ENCODE measurements at regions not wholly inside any gene's neighbourhood (a gene's known extent, or its start where the extent isn't known, plus 50 kb on each side); places are given as distances from the start of the nearest gene placed in this dataset.

DNA sequence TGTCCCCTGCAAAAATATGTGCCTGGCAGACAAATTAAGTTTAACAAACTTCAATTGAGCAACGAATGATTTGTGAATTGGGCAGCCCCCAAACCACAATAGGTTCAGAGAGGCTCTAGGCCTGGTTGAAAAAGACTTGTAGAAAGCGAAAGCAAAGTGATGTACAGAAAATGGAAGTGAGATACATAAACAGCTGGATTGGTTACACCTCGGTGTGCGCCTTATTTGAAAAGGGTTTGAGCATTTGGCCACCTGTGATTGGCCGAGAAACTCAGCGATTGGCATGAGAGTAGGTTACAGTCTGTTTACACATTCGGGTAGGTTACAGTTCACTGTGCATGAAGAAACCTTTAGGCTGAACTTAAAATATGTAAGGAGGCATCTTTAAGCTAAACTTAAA is 136.9 kb downstream of the CD83 start:
- no peak for DNase-seq (ENCODE audit: low read depth)

GRCh38 chr6:14255916-14256315 is 138.3 kb downstream of the CD83 start:
- DNase-seq (ENCODE audit: low read depth) = no peak

DNA sequence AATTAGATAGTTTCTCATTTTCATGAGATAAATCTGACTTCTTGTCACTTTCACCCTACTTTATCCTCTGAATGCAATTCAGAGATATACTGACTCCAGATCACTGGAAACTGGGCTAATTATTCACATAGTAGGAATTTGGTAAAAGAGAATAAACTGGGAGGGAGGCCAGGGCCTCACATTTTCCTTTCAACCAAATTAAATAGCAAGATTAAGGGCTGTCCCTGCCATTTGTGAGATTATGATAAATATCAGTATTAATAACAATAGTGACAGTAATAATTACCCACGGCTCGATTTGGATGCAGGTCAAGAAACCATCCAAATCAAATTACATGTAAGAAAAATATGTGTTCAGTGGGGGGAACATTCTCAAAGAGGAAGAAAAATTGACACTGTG is 140.5 kb downstream of the CD83 start:
- no peak for DNase-seq (ENCODE audit: low read depth)

DNA sequence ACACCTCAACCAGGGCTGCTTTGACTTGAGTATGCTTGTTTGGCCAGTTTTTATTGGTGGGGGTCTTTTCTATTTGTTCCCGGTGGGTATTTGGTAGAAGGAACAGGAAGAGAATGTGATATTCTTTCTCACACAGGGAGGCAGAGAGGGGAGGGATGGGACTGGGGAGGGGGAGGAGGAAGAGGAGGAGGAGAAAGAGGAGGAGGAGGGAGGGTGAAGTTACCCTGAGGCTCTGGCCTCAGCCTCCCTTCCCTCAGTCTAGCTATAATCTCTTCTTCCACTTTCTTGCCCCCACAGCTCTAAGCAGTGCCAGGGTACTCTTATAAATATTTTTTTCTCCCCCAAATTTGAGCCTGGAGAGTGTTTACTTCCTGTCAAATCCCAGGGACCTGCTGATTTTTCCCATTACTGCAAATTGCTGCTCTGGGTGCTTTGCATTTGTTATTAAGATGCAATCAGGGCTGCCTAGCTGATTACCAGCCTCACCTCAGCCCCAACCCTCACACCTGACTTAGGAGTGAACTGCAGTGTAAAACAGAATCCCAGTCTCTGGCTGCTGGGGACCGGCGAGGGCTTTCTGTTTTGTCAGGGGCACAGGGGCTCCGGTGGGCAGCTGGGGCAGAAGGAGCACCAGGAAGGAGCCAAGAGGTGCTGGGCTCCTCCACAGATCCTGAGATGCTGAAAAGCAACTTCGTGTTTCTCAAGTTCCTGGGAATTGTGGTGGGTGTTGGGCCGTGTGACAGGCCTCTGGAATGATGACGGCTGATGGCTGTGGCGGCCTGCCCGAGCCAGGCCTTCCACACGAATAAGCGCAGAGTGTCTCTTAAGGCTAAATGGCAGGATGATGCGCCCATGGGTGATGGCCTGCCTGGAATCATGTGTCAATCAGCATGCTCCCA is 141.4 kb downstream of the CD83 start:
- DNase-seq (ENCODE audit: low read depth) = no peak

DNA sequence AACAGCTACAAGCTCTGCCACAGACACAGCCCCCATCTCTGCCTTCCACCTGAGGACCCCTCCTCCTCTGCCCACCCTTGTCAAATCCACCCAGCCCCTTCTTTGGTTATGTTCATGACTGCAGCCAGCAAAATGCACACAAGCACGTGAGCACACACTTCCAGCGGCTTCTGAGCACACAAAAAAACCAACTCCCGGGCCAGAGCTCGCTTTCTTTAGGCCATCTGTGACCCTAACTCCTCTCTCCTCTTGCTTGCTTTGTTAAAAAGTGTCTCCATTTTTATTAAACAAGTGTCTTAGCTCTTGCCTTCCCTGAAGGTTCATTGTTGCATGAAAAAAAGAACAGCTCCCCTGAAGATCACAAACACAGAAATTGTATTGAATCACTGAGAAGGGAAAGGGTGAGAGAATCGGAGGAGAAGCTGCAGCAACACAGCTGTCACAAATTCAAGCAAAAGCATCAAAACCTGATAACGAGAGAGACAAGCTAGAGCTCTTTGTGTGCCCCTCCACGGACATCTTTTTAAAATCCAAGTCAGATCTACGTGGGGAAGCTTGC is 142.1 kb downstream of the CD83 start:
- no peak for DNase-seq (ENCODE audit: low read depth)

GRCh38 chr6:14260839-14261238 is 143.3 kb downstream of the CD83 start:
- no peak for DNase-seq (ENCODE audit: low read depth)

DNA sequence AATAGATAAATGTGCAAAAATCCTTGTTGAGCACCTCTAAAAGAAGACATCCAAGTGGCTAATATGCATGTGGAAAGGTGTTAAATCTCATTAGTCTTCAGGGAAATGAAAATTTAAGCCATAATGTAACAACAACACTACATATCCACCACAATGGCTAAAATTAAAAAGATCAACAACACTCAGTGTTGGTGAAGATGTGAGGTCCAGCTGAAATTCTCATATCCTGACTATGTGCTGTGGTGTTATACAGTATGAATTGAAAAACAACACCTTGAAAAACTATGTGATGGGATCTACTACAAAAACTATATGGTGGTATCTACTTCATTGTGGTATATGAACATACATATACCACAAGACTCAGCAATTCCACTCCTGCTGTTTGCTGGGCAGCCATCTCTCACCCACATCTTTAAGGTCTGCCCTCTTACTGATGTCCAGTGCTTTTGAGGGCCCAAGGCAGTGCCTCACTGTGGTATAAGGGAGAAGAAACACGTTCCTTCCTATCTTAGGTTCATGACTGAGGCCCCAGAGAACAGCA is 146.4 kb downstream of the CD83 start:
- DNase-seq (ENCODE audit: low read depth) = no peak

DNA sequence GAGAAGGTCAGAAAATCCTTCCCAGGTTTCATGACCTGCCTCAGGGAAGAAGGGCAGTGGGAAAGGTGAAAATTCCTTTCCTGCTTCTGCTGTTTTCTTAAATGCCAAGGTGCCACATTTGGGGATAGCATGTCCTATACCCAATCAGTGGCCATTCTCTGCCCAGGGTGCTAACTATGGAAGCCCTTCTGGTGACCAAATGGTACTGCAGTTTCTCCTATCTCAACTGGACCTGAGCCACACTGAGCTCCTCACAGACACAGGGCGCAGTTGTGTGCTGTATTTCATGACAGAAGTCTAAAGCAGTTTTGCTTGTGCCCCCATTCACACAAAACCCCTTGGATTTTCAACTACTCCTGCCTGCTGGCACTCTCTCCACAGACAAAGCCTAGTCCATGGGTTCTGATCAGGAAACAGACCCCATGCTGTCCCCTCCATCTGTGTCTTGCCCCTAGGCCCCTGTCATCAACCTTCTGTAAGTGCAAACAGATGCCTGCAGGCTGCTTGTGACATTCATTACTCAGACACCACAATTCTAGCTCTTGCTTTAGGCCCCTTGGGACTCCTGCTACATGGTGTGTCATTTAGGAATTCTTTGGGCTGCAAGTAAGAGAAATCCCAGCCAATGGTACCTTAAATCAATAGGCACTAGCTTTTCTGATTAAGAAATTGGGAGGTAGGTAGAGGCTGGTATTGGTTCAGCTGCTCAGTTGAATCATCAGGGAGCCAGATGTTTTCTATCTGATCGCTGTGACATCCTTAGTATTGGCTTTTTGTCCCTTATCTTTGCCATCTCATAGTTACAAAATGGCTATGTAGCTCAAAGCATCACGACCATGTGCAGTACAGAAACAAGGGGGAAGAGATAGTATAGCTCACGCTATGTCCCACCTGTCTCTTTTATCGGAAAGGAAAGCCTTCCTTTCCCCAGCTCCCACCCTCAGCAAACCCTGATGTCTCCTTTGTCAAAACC is 147.8 kb downstream of the CD83 start:
- DNase-seq (ENCODE audit: low read depth) = no peak

GRCh38 chr6:14266266-14266665 is 148.7 kb downstream of the CD83 start:
- no peak for DNase-seq (ENCODE audit: low read depth)

GRCh38 chr6:14267885-14268660 is 150.5 kb downstream of the CD83 start:
- no peak for DNase-seq (ENCODE audit: low read depth)

GRCh38 chr6:14269436-14269835 is 151.9 kb downstream of the CD83 start:
- no peak for DNase-seq (ENCODE audit: low read depth)

DNA sequence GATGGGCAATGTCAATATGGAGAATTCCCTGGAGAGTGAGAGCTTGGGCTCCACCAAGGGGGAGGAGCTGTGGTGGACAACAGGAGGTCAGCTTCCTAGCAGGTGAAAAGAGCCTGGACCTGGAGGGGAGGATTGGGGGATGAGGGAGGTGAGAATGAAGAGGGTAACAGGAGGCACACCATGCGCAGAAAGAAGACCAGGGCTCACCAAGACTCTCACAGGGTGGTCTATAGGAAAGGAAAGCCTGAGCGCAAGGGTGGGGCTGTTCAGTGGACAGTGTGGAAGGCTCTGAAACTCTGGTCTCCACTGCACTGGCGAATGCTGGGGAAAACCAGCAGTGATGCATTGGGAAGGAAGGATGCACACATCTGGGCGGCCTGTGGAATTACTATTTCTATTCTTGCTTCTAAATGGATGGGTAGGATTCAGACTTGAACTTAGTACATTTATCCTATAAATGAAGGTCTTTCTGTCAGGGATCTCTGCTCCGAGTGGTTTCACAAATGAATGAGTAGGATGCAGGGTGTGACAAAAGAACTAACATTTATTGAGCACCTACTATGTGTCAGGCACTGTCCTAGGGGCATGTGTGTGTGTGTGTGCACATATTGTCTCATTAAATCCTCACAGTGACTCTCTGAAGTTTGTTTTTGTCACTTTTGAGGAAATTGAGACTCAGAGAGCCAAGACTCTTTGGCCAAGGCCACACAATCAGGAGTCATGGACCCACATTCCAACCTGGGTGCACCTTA is 152.7 kb downstream of the CD83 start:
- no peak for DNase-seq (ENCODE audit: low read depth)

DNA sequence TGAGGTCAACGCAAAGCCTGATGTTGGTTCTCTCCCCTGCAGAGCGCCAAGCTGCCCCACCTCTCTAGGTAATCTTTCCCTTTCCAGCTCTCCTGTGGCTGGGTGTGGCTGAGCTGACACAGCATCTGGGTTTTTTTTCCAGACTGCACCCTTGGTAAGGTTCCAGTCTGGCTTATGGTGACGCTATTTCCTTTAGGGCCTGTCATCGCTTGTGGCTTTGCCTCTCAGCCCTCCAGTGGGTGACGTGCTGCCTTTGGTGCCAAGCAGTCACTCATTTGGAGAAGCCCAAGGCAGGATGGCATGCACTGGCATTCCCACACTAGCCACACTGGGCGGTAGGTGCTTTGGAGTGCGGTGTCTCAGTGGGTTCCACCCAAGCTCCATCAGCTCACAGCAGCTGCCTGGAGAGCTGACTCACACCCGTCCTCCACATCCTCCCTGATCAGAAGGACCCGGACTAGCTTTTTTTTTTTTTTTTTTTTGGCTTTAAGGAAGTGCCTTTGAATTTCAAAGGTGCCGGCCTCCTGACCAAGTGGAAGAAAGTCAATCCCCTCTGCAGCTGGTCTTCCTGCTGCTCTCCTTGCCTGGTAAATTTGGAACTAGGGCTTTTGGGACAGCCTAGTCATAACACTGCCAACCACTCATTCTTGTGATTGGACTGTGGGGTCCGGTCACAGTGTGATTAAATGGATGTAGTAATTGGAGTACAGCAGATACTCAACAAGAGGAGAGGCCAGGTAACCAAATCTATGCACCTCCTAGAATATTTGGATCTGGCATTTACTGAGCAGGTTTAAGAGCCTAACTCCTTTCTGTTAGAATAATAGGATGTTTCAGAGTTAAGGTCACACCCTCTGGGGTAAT is 153.6 kb downstream of the CD83 start:
- DNase-seq (ENCODE audit: low read depth) = peak; percentile 79

DNA sequence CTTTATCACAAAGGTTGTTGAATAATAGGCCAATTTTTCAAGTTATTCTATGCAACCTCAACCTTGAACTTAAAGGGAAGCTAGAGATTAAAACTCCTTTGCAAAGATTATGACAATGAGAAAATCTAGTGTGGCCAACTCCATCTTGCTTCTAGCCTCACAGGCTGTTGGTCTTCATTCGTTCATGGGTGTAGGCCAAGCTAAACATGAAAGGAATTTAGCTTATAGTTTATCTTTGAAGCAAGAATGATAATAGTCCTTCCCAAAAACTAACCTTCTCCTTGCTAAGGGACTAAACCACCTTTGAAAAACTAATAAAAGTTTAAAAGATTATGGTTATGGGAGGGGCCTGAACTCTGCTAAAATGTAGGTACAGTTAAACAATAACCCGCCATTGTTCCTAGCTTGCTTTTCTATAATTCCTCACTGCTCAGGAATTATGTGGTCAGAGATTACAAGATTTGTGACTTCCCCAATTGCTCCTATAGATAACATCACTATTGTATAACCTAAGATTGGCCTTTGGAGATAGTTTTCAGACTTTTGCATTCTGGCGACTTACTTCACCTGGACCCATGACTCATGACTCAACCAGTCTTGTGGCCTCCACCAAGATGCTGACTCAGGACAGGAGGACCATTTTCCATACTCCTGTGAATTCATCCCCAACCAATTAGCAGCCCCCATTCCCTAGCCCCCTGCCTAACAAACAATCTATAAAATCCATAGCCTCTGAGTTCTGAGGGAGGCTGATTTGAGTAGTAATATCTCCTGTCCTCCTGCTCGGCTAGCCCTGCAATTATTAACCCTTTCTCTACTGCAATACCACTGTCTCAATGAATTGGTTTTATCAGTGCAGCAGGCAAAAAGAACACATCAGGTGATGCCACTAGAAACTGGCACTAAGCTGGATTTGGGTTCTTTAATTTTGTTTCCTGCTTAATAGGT is 154.5 kb downstream of the CD83 start:
- no peak for DNase-seq (ENCODE audit: low read depth)

- no peak for DNase-seq (ENCODE audit: low read depth)
These were observed 155.1 kb downstream of the CD83 start for GRCh38 chr6:14272737-14273085.

DNA sequence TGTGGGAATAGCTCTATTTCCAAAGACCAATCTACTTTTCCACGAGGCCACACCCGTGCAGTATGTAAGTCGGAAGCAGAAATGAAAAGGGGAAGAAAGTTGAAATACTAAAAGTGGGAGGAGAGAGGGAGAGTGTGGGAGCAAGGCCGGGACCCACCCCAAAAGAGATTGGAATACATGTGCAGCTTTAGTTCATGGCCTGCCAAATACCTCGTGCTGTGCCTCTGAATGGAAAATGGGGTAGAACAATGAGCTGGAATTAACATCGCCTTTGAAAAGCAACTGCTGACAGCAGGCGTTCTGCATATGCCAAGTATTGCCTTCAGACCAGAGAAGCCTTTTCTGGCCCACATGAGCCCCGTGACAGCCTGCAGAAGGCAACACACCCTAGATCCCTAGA is 155.6 kb downstream of the CD83 start:
- DNase-seq (ENCODE audit: low read depth) = no peak

DNA sequence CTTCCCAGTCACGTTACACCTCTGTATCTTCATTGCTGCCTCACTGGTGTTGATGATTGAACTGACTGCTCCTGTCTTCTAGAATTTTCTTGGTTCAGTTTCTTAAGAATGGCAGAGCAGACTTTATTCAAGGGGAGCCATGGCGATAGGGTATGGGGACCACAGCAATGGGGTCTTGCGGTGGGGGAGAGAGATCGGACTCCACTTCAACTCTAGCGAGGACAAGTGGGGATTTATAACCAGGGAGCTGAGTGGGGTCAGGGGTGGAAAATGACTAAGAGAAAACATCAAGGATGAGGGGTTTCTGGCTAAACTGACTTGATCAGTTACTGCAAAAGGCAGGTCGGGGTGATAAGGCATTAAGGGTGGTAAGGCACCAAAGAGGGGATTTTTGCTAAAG is 156.4 kb downstream of the CD83 start:
- no peak for DNase-seq (ENCODE audit: low read depth)

GRCh38 chr6:14274546-14275492 is 157.2 kb downstream of the CD83 start:
- no peak for DNase-seq (ENCODE audit: low read depth)
